ENCODE measurements at regions not wholly inside any gene's neighbourhood (a gene's known extent, or its start where the extent isn't known, plus 50 kb on each side); places are given as distances from the start of the nearest gene placed in this dataset.

DNA sequence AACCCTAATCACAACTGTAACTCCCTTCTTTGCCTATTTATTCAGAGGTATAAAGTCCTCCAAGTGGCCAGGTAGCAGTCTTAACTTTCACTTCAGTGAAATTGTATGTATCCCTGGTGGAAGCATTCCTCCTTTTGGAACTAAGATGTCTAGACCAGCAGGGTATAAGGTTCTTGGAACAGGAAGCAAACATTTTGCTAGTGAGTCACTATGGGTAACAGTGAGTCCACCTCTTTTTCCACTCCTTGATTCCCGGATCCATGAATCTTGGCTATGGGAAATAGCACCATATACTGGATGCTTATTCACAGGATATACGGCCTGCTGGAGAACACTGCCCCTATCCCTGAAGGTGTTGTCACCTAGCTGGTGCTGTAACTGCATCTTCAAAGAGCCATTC is 80.2 kb downstream of the KCNA5 start:
- H3K27me3 ChIP-seq (ENCODE audit: control insufficient read depth, insufficient read depth, low read length) = no peaks in the 10 kb centered on the region
- H3K27ac ChIP-seq (ENCODE audit: low read length) = no peak overlapping the region
- WGBS (ENCODE audit: insufficient coverage, insufficient read length) = no CpG with 5 or more reads among the region's 2 CpGs
- no peak overlapping the region for H3K4me3 ChIP-seq (ENCODE audit: low read length)
- no peaks in the 10 kb centered on the region for H3K36me3 ChIP-seq (ENCODE audit: control insufficient read depth, insufficient read depth, low read length)
- no peaks in the 10 kb centered on the region for H3K4me1 ChIP-seq (ENCODE audit: control insufficient read depth, insufficient read depth, low read length)
- no peaks in the 10 kb centered on the region for H3K9me3 ChIP-seq (ENCODE audit: control insufficient read depth, insufficient read depth, low read length)
- no peak for DNase-seq (ENCODE audit: low read depth, low spot score)

DNA sequence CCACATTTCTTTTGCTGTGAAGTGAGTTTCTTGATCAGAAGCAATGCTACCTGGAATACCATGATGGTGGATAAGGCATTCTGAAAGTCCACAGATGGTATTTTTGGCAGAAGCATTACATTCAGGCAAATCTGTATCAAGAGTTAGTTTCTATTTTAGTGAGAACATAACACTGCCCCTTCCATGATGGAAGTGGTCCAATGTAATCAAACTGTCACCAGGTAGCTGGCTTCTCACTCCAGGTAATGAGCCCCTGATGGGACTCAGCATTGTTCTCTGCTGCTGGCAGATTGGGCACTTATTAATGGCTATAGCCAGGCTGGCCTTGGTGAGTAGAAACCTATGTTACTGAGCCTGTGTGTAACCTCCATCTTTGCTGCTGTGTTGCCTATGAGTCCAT is 80.7 kb downstream of the KCNA5 start:
- no peaks in the 10 kb centered on the region for H3K4me1 ChIP-seq (ENCODE audit: control insufficient read depth, insufficient read depth, low read length)
- no peak overlapping the region for H3K27ac ChIP-seq (ENCODE audit: low read length)
- no peak for DNase-seq (ENCODE audit: low read depth, low spot score)
- H3K27me3 ChIP-seq (ENCODE audit: control insufficient read depth, insufficient read depth, low read length) = no peaks in the 10 kb centered on the region
- no peaks in the 10 kb centered on the region for H3K36me3 ChIP-seq (ENCODE audit: control insufficient read depth, insufficient read depth, low read length)
- no peak overlapping the region for H3K4me3 ChIP-seq (ENCODE audit: low read length)
- H3K9me3 ChIP-seq (ENCODE audit: control insufficient read depth, insufficient read depth, low read length) = no peaks in the 10 kb centered on the region

GRCh38 chr12:5134861-5135525 is 91.3 kb downstream of the KCNA5 start:
- WGBS (ENCODE audit: insufficient coverage, insufficient read length) = 100% methylated on average over 2 of the region's 5 CpGs
- no peak for DNase-seq (ENCODE audit: low read depth, low spot score)
- no peaks in the 10 kb centered on the region for H3K4me1 ChIP-seq (ENCODE audit: control insufficient read depth, insufficient read depth, low read length)
- no peak overlapping the region for H3K4me3 ChIP-seq (ENCODE audit: low read length)
- H3K27me3 ChIP-seq (ENCODE audit: control insufficient read depth, insufficient read depth, low read length) = no peaks in the 10 kb centered on the region
- H3K27ac ChIP-seq (ENCODE audit: low read length) = no peak overlapping the region
- H3K9me3 ChIP-seq (ENCODE audit: control insufficient read depth, insufficient read depth, low read length) = no peaks in the 10 kb centered on the region
- no peaks in the 10 kb centered on the region for H3K36me3 ChIP-seq (ENCODE audit: control insufficient read depth, insufficient read depth, low read length)

DNA sequence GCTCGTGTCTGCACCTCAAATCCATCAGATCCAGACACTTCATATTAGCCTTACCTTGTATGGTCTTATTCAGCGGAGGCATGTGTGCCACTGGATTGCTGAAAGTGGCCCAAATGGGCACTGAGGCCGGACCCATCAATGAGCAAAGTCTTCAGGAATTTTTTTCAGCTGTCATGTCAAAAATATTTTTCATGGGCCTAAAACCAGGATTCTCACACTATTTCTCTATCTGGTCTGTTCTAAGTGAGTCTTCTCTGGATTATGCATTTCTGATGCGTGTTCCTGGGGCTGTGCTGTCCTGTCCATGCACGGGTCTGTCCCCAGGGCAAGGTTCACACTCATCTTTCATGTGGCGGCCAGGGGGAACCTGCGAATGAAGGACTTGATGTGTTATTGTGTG is 94.6 kb downstream of the KCNA5 start:
- Histone ChIP-seq H3K27me3 (ENCODE audit: control insufficient read depth, insufficient read depth, low read length) (no peaks in the 10 kb centered on the region), H3K4me3 (ENCODE audit: low read length) (no peak overlapping the region), H3K27ac (ENCODE audit: low read length) (no peak overlapping the region), H3K36me3 (ENCODE audit: control insufficient read depth, insufficient read depth, low read length) (no peaks in the 10 kb centered on the region), H3K9me3 (ENCODE audit: control insufficient read depth, insufficient read depth, low read length) (no peaks in the 10 kb centered on the region), H3K4me1 (ENCODE audit: control insufficient read depth, insufficient read depth, low read length) (no peaks in the 10 kb centered on the region)
- WGBS (ENCODE audit: insufficient coverage, insufficient read length) = no CpG with 5 or more reads among the region's 7 CpGs
- no peak for DNase-seq (ENCODE audit: low read depth, low spot score)

DNA sequence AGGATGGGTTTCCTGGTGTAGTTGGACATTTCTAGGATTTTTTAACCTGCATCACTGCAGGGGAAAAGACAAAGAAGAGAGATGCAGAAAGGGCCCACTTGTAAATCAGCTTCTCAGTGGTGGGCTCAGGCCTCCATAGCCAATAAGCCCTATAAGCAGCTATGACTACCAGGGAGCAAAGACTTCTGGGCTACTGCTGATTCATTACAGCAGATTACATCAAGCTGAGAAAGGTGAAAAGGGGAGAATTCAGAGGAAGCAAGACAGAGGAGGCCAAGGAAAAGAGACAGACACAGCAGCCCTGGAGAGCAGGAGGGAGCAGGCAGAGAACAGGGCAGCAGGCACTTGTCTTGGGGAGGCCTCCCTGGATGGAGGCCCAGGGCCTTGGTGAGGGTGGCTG is 95.2 kb downstream of the KCNA5 start:
- DNase-seq (ENCODE audit: low read depth, low spot score) = no peak

DNA sequence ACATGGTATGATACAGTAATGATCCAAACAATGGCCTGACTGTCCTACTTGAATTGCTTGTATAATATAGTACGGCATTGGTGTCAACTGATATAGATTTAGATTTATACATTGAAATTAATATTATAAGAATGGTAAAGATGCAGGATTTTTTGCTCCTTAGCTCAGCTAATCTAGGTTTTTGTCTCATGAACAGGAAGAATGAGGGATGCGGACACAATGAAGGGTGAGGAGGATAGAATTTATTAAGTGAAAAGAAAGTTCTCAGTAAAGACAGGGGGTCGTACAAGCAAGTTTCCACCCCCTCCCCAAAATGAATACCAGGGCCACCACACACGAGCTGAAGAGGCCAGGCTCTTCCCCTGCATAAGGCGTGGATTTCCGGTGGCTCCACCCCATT is 96.1 kb downstream of the KCNA5 start:
- DNase-seq (ENCODE audit: low read depth, low spot score) = no peak
- Histone ChIP-seq H3K9me3 (ENCODE audit: control insufficient read depth, insufficient read depth, low read length) (no peaks in the 10 kb centered on the region), H3K4me3 (ENCODE audit: low read length) (no peak overlapping the region), H3K36me3 (ENCODE audit: control insufficient read depth, insufficient read depth, low read length) (no peaks in the 10 kb centered on the region), H3K27ac (ENCODE audit: low read length) (no peak overlapping the region), H3K4me1 (ENCODE audit: control insufficient read depth, insufficient read depth, low read length) (no peaks in the 10 kb centered on the region), H3K27me3 (ENCODE audit: control insufficient read depth, insufficient read depth, low read length) (no peaks in the 10 kb centered on the region)
- no CpG with 5 or more reads among the region's 6 CpGs for WGBS (ENCODE audit: insufficient coverage, insufficient read length)

More for the DNA sequence above, 95.2 kb downstream of the KCNA5 start:
- H3K4me3 ChIP-seq (ENCODE audit: low read length) = no peak overlapping the region
- H3K9me3 ChIP-seq (ENCODE audit: control insufficient read depth, insufficient read depth, low read length) = no peaks in the 10 kb centered on the region
- H3K4me1 ChIP-seq (ENCODE audit: control insufficient read depth, insufficient read depth, low read length) = no peaks in the 10 kb centered on the region
- no peaks in the 10 kb centered on the region for H3K36me3 ChIP-seq (ENCODE audit: control insufficient read depth, insufficient read depth, low read length)
- no peaks in the 10 kb centered on the region for H3K27me3 ChIP-seq (ENCODE audit: control insufficient read depth, insufficient read depth, low read length)
- no peak overlapping the region for H3K27ac ChIP-seq (ENCODE audit: low read length)

DNA sequence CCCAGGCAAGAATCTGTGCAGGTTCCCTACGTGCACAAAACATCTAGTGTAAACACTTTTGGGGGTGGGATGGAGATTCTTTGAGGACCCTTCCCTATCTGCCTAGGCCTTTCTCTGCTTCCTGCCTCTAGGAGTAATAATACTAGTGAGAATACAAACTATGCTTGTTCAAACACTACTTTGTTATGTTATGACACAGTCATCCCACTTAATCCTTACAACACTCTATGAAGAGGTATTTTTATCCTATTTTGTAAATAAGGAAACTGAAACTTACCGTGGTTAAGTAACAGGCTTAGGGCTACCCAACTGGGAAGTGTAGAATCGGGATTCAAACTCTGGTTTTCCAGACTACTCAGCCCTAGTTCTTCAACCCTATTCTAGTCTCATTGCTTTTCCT is 96.5 kb downstream of the KCNA5 start:
- DNase-seq (ENCODE audit: low read depth, low spot score) = no peak

GRCh38 chr12:5148880-5149279 is 105.2 kb downstream of the KCNA5 start:
- H3K4me3 ChIP-seq (ENCODE audit: low read length) = no peak overlapping the region
- H3K9me3 ChIP-seq (ENCODE audit: control insufficient read depth, insufficient read depth, low read length) = no peaks in the 10 kb centered on the region
- DNase-seq (ENCODE audit: low read depth, low spot score) = no peak
- H3K36me3 ChIP-seq (ENCODE audit: control insufficient read depth, insufficient read depth, low read length) = no peaks in the 10 kb centered on the region
- no peaks in the 10 kb centered on the region for H3K27me3 ChIP-seq (ENCODE audit: control insufficient read depth, insufficient read depth, low read length)
- no peaks in the 10 kb centered on the region for H3K4me1 ChIP-seq (ENCODE audit: control insufficient read depth, insufficient read depth, low read length)
- no peak overlapping the region for H3K27ac ChIP-seq (ENCODE audit: low read length)
- WGBS (ENCODE audit: insufficient coverage, insufficient read length) = no CpG with 5 or more reads among the region's 1 CpG

More for the DNA sequence above, 96.5 kb downstream of the KCNA5 start:
- WGBS (ENCODE audit: insufficient coverage, insufficient read length) = no CpG with 5 or more reads among the region's 3 CpGs
- H3K27me3 ChIP-seq (ENCODE audit: control insufficient read depth, insufficient read depth, low read length) = no peaks in the 10 kb centered on the region
- H3K4me1 ChIP-seq (ENCODE audit: control insufficient read depth, insufficient read depth, low read length) = no peaks in the 10 kb centered on the region
- H3K36me3 ChIP-seq (ENCODE audit: control insufficient read depth, insufficient read depth, low read length) = no peaks in the 10 kb centered on the region
- H3K9me3 ChIP-seq (ENCODE audit: control insufficient read depth, insufficient read depth, low read length) = no peaks in the 10 kb centered on the region
- H3K27ac ChIP-seq (ENCODE audit: low read length) = no peak overlapping the region
- no peak overlapping the region for H3K4me3 ChIP-seq (ENCODE audit: low read length)

- Histone ChIP-seq H3K4me3 (ENCODE audit: low read length) (no peak overlapping the region), H3K27ac (ENCODE audit: low read length) (no peak overlapping the region), H3K36me3 (ENCODE audit: control insufficient read depth, insufficient read depth, low read length) (no peaks in the 10 kb centered on the region), H3K9me3 (ENCODE audit: control insufficient read depth, insufficient read depth, low read length) (no peaks in the 10 kb centered on the region), H3K4me1 (ENCODE audit: control insufficient read depth, insufficient read depth, low read length) (no peaks in the 10 kb centered on the region), H3K27me3 (ENCODE audit: control insufficient read depth, insufficient read depth, low read length) (no peaks in the 10 kb centered on the region)
- WGBS (ENCODE audit: insufficient coverage, insufficient read length) = no CpG with 5 or more reads among the region's 5 CpGs
- peak; percentile 18 for DNase-seq (ENCODE audit: low read depth, low spot score)
Measured at GRCh38 chr12:5154091-5154490, 110.4 kb downstream of the KCNA5 start.

- Histone ChIP-seq H3K9me3 (ENCODE audit: control insufficient read depth, insufficient read depth, low read length) (no peaks in the 10 kb centered on the region), H3K27me3 (ENCODE audit: control insufficient read depth, insufficient read depth, low read length) (no peaks in the 10 kb centered on the region), H3K36me3 (ENCODE audit: control insufficient read depth, insufficient read depth, low read length) (no peaks in the 10 kb centered on the region), H3K4me1 (ENCODE audit: control insufficient read depth, insufficient read depth, low read length) (no peaks in the 10 kb centered on the region), H3K4me3 (ENCODE audit: low read length) (no peak overlapping the region), H3K27ac (ENCODE audit: low read length) (no peak overlapping the region)
- DNase-seq (ENCODE audit: low read depth, low spot score) = no peak
- no CpG with 5 or more reads among the region's 9 CpGs for WGBS (ENCODE audit: insufficient coverage, insufficient read length)
Measured at GRCh38 chr12:5155866-5156265, 112.2 kb downstream of the KCNA5 start.

- no peaks in the 10 kb centered on the region for H3K27me3 ChIP-seq (ENCODE audit: control insufficient read depth, insufficient read depth, low read length)
- H3K4me1 ChIP-seq (ENCODE audit: control insufficient read depth, insufficient read depth, low read length) = no peaks in the 10 kb centered on the region
- no peak overlapping the region for H3K27ac ChIP-seq (ENCODE audit: low read length)
- DNase-seq (ENCODE audit: low read depth, low spot score) = no peak
- H3K36me3 ChIP-seq (ENCODE audit: control insufficient read depth, insufficient read depth, low read length) = no peaks in the 10 kb centered on the region
- H3K4me3 ChIP-seq (ENCODE audit: low read length) = no peak overlapping the region
- H3K9me3 ChIP-seq (ENCODE audit: control insufficient read depth, insufficient read depth, low read length) = no peaks in the 10 kb centered on the region
- no CpG with 5 or more reads among the region's 1 CpG for WGBS (ENCODE audit: insufficient coverage, insufficient read length)
Measured at GRCh38 chr12:5160827-5161226, 117.1 kb downstream of the KCNA5 start.

All from iPS DF 6.9 (cell line).